Neutrophil (primary cell): ENCODE measurements at regions not wholly inside any gene's neighbourhood (a gene's known extent, or its start where the extent isn't known, plus 50 kb on each side); places are given as distances from the start of the nearest gene placed in this dataset.

Experiments used
- H3K27ac ChIP-seq: fragments of 200-600 bp; sonication (generic); 2 replicates; pipeline ENCODE4 v1.5.1; 2016; ENCODE audit warnings: mild to moderate bottlenecking, moderate library complexity
- H3K27me3 ChIP-seq: fragments of 200-600 bp; sonication (generic); 2 replicates; pipeline ENCODE4 v1.6.0; 2016; ENCODE audit warnings: mild to moderate bottlenecking
- H3K36me3 ChIP-seq: fragments of 200-600 bp; sonication (generic); 2 replicates; pipeline ENCODE4 v1.5.1; 2017
- H3K4me1 ChIP-seq, 2 experiments: fragments of 200-600 bp in 1 of 2; sonication (generic) in 1 of 2; 1 replicate in 1 of 2; 2 replicates in 1 of 2; pipeline versions ENCODE4 v1.5.1 to v1.6.1; 2013 to 2016; ENCODE audit warnings: low read depth in 1 of 2, low read length in 1 of 2, mild to moderate bottlenecking in 1 of 2, moderate library complexity in 1 of 2; ENCODE audit not compliant: control insufficient read depth in 1 of 2, insufficient read depth in 1 of 2
- H3K4me3 ChIP-seq, 2 experiments: fragments of 200-600 bp in 1 of 2; sonication (generic) in 1 of 2; 1 replicate in 1 of 2; 2 replicates in 1 of 2; pipeline ENCODE4 v1.5.1; 2013 to 2016; ENCODE audit warnings: low read depth in 1 of 2, low read length in 1 of 2, mild to moderate bottlenecking in 1 of 2, moderate library complexity in 1 of 2
- H3K9me3 ChIP-seq: fragments of 200-600 bp; sonication (generic); 2 replicates; pipeline ENCODE4 v1.5.1; 2016
- CTCF ChIP-seq: fragments of 200-600 bp; sonication (generic); IDR thresholded peaks from 2 replicates; pipeline ENCODE4 v1.5.1; 2016; ENCODE audit warnings: antibody characterized with exemption

GRCh38 chr2:236446521-236446920, 123.1 kb upstream of the ACKR3 start:
- H3K36me3 ChIP-seq: no peaks in the 10 kb centered on the region
- peaks cover under 1% of the 10 kb centered on the region for H3K27me3 ChIP-seq
- no peak overlapping the region for H3K4me3 ChIP-seq
- TF ChIP-seq CTCF: no peak
- no peaks in the 10 kb centered on the region for H3K4me1 ChIP-seq
- no peaks in the 10 kb centered on the region for H3K9me3 ChIP-seq
- no peak overlapping the region for H3K27ac ChIP-seq

- Histone ChIP-seq H3K4me3 (no peak overlapping the region), H3K9me3 (no peaks in the 10 kb centered on the region), H3K27me3 (no peaks in the 10 kb centered on the region), H3K36me3 (no peaks in the 10 kb centered on the region), H3K27ac (no peak overlapping the region), H3K4me1 (no peaks in the 10 kb centered on the region)
- no peak for TF ChIP-seq CTCF
Observed at GRCh38 chr2:236449167-236449761, 120.4 kb upstream of the ACKR3 start.

- Histone ChIP-seq H3K36me3 (no peaks in the 10 kb centered on the region), H3K27me3 (no peaks in the 10 kb centered on the region), H3K4me3 (no peak overlapping the region), H3K27ac (no peak overlapping the region), H3K9me3 (no peaks in the 10 kb centered on the region), H3K4me1 (no peaks in the 10 kb centered on the region)
- no peak for TF ChIP-seq CTCF
Observed at GRCh38 chr2:236452238-236452637, 117.4 kb upstream of the ACKR3 start.

GRCh38 chr2:236454076-236454475, 115.5 kb upstream of the ACKR3 start:
- H3K36me3 ChIP-seq: no peaks in the 10 kb centered on the region
- H3K4me1 ChIP-seq: no peaks in the 10 kb centered on the region
- H3K9me3 ChIP-seq: no peaks in the 10 kb centered on the region
- TF ChIP-seq CTCF: no peak
- no peaks in the 10 kb centered on the region for H3K27me3 ChIP-seq
- H3K27ac ChIP-seq: no peak overlapping the region
- H3K4me3 ChIP-seq: no peak overlapping the region

GRCh38 chr2:236459393-236459792, 110.2 kb upstream of the ACKR3 start:
- Histone ChIP-seq H3K9me3 (no peaks in the 10 kb centered on the region), H3K27me3 (no peaks in the 10 kb centered on the region), H3K4me3 (no peak overlapping the region), H3K36me3 (no peaks in the 10 kb centered on the region), H3K4me1 (no peaks in the 10 kb centered on the region), H3K27ac (no peak overlapping the region)
- no peak for TF ChIP-seq CTCF

GRCh38 chr2:236464140-236464539, 105.5 kb upstream of the ACKR3 start:
- Histone ChIP-seq H3K27ac (no peak overlapping the region), H3K9me3 (no peaks in the 10 kb centered on the region), H3K36me3 (no peaks in the 10 kb centered on the region), H3K4me3 (no peak overlapping the region), H3K27me3 (no peaks in the 10 kb centered on the region), H3K4me1 (no peaks in the 10 kb centered on the region)
- no peak for TF ChIP-seq CTCF
